ENCODE measurements at regions not wholly inside any gene's neighbourhood (a gene's known extent, or its start where the extent isn't known, plus 50 kb on each side); places are given as distances from the start of the nearest gene placed in this dataset.
"Not testable (repeated sequence)": the region's sequence is repeated elsewhere in the genome, so short reads cannot be mapped to it uniquely, and the experiment has no call there.

DNA sequence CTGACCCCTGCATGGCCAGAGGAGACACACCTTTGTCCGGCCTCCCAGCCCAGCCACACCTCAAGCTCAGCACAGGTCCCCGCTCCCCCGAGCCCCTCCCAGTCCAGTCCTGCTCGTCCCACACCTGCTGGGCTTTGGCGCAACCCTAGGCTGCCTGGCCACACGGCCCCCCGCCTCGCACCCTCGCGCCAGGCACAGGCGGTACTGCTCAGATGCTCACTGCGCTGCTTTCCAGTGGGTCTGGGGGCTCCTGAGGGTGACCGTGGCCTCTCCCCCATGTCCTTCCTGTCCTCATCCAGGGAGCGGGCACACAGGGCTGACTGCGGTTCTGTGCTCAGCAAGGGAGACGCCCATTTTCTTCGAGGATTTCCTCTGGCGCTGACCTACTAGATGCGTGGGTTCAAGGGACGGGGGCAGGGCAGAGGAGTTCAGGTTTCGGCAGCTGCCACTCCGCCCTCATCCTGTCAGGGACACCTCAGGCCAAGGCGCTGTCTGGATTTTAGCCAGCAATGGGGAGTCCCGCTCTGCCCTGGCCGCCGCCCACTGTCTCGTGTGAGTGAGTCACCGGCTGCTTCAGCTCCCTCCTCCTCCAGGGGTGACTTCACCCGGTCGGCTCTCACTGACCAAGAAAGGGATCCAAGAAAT is 118.0 kb upstream of the ZNF469 start:
- TF ChIP-seq, protein P1, sequence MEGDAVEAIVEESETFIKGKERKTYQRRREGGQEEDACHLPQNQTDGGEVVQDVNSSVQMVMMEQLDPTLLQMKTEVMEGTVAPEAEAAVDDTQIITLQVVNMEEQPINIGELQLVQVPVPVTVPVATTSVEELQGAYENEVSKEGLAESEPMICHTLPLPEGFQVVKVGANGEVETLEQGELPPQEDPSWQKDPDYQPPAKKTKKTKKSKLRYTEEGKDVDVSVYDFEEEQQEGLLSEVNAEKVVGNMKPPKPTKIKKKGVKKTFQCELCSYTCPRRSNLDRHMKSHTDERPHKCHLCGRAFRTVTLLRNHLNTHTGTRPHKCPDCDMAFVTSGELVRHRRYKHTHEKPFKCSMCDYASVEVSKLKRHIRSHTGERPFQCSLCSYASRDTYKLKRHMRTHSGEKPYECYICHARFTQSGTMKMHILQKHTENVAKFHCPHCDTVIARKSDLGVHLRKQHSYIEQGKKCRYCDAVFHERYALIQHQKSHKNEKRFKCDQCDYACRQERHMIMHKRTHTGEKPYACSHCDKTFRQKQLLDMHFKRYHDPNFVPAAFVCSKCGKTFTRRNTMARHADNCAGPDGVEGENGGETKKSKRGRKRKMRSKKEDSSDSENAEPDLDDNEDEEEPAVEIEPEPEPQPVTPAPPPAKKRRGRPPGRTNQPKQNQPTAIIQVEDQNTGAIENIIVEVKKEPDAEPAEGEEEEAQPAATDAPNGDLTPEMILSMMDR (IDR thresholded peaks at IDR 0.05; ENCODE audit: insufficient read depth, low read length, missing control alignments), result no peak
- CTCF ChIA-PET, result no interaction called here
- DNase-seq (ENCODE audit: low read depth, low spot score), result peak; percentile 59
- POLR2A ChIA-PET, result no interaction called here
- H3K4me3 ChIP-seq (ENCODE audit: low read depth, low read length), result no peak overlapping the region

DNA sequence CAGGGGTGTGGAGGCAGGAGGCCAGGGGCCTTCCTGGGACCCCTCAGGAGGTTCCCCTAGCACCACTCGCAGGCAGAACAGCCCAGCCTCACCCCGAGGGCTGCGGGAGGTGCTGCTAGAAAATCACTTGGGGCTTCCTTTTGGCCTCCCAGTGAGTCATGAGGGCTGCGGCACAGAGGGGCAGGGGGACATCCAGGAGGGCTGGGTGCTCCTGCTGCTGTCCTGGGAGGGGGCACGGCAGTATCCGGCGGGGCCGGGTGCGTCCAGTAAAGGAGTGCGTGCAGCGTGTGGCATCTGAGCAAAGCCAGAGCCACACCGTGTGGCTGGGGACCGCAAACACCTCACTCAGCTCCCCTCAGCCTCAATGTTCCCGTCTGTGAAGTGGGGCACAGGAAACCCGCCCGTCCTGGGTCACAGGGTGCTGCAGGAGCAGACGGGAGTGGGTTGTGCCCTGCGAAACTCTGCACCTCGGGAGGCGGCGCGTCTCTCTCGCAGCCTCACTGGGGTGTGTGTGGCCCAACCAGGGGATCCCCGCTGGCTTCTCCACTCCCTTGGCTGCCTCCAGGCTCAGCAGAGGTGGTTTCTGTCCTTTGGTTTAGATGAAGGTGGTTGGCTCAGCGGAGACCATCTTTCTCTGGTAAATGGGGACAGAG is 117.3 kb upstream of the ZNF469 start:
- DNase-seq (ENCODE audit: low read depth, low spot score); POLR2A ChIA-PET; H3K4me3 ChIP-seq (ENCODE audit: low read depth, low read length); CTCF ChIA-PET: not testable (repeated sequence)

DNA sequence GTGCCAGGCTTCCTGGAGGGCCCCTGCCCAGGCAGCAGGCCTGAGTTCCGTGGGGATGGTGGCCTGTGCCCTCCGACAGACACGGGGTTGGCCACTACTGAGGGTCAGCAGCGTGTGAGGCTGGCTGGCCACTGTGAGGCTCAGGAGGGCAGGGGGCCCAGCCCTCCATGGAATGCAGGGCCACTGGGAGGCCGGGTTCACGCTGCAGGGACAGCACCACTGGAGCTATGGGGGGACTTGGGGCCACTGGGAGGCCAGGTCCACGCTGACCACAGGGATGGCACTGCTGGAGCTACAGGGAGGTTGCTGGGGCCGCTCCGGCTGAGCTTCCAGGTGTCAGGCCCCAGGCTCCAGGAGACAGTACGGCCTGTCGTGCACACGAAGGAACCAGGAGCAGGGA is 116.7 kb upstream of the ZNF469 start:
- DNase-seq (ENCODE audit: low read depth, low spot score); H3K4me3 ChIP-seq (ENCODE audit: low read depth, low read length); POLR2A ChIA-PET; CTCF ChIA-PET: not testable (repeated sequence)

DNA sequence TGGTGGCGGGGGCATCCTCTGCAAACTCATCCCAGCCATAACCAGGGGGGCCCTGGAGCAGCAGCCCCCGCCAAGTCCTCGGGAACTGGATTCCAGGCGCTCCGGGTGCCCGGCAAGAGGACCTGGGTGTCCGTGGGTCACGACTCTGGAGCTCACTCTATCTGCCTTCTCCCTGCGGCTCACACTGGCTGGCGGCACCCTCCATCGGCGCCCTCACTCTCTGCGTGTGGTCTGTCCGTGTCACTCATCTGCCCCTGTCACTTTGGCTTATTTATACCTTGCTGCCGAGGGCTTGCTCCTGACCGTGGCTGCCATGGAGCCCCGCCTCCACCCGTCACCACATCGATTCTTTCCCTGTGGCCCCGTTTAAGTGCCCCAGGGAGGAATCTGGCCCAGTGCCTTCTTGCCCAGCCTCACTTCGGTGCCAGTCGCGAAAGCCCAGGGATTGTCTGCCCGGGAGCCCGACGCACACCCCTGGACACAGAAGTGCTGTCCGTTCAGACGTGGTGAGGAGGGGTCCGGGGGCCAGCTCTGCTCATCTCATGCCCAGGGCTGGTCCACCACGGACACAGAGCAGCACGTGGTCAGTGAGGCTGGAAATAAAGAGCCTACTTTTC is 115.7 kb upstream of the ZNF469 start:
- CTCF ChIA-PET; DNase-seq (ENCODE audit: low read depth, low spot score); POLR2A ChIA-PET; H3K4me3 ChIP-seq (ENCODE audit: low read depth, low read length): not testable (repeated sequence)

DNA sequence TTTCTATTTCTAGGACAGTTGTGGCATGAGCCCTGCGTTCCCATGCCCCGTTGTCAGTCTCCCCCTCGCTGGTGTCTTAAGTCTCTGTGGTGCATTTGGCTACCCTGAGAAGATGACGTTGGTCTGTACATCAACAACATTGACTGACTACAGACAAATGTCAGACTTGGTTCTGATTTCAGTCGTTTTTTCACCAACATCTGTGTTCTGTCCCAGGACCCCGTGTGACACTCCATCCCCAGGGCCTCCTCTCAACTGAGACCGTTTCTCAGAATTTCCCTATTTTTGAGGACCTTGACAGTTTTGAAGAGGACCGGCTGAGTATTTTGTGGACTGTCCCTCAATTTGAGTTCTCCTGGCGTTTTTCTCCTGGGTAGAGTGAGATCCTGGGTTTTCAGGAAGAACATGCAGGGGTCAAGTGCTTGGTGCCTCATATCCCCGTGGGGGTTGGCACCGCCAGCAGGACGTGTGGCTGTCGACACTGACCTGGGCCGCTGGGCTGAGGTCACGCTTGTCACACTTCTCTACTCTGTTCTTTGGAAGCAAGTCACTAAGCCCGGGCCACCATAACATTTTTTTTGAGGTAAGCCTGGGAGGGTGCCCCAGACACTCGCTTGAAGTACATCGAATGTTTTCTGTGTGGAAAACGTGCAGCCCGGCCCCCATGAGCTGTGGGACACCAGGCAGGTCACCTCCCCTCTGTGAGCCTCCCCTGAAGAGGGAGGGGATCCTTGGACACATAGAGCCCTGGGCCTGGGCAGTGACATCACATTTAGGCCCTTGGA is 114.4 kb upstream of the ZNF469 start:
- POLR2A ChIA-PET; CTCF ChIA-PET; DNase-seq (ENCODE audit: low read depth, low spot score); H3K4me3 ChIP-seq (ENCODE audit: low read depth, low read length): not testable (repeated sequence)

DNA sequence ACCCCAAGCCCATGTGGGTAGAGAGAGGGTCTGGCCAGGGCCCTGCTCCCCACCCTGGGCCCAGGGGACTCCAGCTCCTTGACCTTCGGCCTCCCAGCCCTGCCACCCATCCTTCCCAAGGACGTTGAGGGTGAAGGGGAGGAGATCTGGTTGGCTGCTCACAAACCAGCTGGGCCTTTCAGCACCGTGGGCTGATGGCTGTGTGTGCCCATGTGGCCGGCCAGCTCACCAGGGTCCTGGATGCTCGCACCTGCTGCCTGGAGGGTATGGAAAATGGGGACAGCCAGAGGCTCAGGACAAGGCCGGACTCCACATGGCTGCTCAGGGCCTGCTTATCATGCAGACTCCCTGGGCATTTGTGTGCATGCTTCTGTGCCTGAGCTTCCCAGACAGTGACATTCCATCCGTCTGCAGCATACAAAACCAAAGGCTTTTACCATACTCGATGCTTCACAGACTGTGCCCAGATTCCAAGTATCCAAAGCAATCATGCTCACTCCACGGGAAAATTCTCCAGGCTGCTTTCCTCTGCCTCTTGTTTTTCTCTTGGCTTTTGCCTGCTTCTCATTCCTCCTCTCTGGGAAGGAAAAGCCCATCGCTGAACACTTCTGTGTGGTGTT is 112.5 kb upstream of the ZNF469 start:
- POLR2A ChIA-PET; CTCF ChIA-PET; DNase-seq (ENCODE audit: low read depth, low spot score); H3K4me3 ChIP-seq (ENCODE audit: low read depth, low read length): not testable (repeated sequence)

DNA sequence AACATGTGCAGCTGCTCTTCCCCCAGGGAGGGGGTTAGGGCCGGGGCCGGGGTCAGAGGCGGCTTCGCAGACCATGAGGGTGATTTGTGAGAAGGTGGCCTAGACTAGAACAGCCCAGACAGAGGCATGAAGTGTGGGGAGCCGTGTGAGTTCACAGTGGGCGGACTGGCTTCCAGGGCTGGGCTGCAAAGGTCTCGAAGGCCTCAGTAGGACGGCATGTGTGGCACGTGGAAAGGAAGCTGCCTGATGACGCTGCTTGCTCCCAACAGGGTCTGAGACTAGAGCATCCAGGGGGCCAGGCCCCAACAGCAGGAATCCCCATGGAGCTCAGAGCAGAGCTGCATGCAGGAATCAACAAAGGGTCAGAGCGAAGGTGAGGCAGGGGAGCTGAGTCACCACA is 111.5 kb upstream of the ZNF469 start:
- H3K4me3 ChIP-seq (ENCODE audit: low read depth, low read length); DNase-seq (ENCODE audit: low read depth, low spot score); POLR2A ChIA-PET; CTCF ChIA-PET: not testable (repeated sequence)

DNA sequence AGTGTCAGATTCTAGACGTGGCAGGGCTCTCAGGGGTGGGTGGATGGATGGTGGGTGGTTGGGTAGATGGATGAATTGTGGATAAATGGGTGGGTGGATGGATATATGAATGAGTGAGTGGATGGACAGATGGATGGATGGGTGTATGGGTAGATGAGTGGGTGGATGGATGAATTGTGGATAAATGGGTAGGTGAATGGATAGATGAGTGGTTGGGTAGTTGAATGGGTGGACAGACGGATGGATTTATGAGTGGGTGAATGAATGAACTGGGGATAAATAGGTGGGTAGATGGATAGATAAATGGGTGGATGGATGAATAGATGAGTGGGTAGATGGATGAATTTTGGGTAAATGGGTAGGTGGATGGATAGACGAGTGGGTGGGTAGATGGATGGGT is 111.0 kb upstream of the ZNF469 start:
- DNase-seq (ENCODE audit: low read depth, low spot score); POLR2A ChIA-PET; H3K4me3 ChIP-seq (ENCODE audit: low read depth, low read length); CTCF ChIA-PET: not testable (repeated sequence)

DNA sequence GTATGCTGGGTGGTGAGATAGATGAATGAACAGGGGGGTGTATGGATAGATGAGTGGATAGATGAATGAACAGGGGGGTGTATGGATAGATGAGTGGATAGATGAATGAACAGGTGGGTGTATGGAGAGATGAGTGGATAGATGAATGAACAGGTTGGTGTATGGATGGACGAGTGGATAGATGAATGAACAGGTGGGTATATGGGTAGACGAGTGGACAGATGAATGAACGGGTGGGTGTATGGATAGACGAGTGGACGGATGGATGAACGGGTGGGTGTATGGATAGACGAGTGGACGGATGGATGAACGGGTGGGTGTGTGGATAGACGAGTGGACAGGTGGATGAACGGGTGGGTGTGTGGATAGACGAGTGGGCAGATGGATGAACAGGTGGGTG is 110.3 kb upstream of the ZNF469 start:
- POLR2A ChIA-PET; H3K4me3 ChIP-seq (ENCODE audit: low read depth, low read length); DNase-seq (ENCODE audit: low read depth, low spot score); CTCF ChIA-PET: not testable (repeated sequence)

DNA sequence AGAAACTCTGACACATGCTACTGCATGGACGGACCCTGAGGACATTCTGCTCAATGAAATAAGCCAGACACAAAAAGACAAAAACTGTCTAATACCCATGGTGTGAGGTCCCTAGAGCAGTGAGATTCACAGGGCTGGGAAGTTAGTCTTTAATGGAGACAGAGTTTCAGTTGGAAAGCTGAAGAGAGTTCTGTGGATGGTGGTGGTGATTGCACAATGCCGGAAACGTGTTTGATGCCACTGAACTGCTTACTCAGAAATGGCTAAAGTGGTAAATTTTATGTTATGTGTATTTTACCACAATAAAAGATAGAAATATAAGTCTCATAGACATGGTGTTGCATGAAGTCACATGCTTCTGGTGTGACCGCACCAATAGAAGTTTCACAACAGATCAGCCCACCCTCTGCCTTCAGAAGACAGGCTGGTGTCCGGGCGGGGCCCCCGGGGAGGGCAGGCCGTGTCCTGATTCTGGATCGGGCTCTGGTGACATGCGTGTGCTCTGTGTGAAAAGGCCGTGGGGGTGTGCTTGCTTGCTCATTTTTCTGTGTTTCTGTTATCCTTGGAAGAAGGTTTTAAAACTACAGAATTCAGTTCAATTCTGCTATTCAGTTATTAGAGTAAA is 108.5 kb upstream of the ZNF469 start:
- POLR2A ChIA-PET; CTCF ChIA-PET; DNase-seq (ENCODE audit: low read depth, low spot score); H3K4me3 ChIP-seq (ENCODE audit: low read depth, low read length): not testable (repeated sequence)

Data from AG04449 (cell line).